GM12872 (cell line): ENCODE measurements at regions not wholly inside any gene's neighbourhood (a gene's known extent, or its start where the extent isn't known, plus 50 kb on each side); places are given as distances from the start of the nearest gene placed in this dataset.

Experiments used
- TF ChIP-seq, protein P1 (sequence below): IDR thresholded peaks from 3 replicates; pipeline ENCODE4 v1.5.1; 2011; ENCODE audit warnings: low read depth, mild to moderate bottlenecking, low read length, moderate library complexity; ENCODE audit not compliant: insufficient read depth

DNA sequence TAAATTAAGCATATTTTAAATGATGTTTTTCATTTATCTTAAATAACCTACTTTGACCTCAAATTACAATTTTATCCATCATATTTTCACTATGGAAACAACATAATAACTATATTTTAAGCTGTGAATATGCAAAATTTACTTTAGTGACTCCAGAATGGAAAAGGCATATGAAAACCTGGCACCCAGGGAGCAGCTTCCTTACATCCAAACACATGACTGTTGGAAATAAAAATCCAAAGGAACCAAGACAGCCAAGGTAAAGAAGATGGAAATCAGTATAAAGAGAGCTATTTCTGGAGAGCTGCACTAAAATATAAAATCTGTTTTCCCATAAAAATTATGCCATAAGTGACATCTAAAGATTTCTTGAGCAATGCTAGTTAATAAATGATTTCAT lies 140.3 kb upstream of the FTMT start:
- TF ChIP-seq, protein P1, sequence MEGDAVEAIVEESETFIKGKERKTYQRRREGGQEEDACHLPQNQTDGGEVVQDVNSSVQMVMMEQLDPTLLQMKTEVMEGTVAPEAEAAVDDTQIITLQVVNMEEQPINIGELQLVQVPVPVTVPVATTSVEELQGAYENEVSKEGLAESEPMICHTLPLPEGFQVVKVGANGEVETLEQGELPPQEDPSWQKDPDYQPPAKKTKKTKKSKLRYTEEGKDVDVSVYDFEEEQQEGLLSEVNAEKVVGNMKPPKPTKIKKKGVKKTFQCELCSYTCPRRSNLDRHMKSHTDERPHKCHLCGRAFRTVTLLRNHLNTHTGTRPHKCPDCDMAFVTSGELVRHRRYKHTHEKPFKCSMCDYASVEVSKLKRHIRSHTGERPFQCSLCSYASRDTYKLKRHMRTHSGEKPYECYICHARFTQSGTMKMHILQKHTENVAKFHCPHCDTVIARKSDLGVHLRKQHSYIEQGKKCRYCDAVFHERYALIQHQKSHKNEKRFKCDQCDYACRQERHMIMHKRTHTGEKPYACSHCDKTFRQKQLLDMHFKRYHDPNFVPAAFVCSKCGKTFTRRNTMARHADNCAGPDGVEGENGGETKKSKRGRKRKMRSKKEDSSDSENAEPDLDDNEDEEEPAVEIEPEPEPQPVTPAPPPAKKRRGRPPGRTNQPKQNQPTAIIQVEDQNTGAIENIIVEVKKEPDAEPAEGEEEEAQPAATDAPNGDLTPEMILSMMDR: no peak

- TF ChIP-seq, protein P1: no peak
Observed at GRCh38 chr5:121719255-121719654, 132.4 kb upstream of the FTMT start.

DNA sequence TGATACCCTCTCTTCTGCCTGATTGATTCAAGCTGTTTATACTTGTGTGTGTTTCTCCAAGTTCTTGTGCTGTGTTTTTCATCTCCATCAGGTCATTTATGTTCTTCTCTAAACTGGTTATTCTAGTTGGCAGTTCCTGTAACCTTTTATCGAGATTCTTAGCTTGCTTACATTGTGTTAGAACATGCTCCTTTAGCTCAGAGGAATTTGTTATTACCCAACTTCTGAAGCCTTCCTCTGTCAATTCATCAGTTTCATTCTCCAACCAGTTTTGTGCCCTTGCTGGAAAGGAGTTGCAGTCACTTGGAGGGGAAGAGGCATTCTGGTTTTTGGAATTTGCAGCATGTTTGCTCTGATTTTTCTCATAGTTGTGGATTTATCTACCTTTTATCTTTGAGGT lies 126.2 kb upstream of the FTMT start:
- TF ChIP-seq, protein P1: no peak

DNA sequence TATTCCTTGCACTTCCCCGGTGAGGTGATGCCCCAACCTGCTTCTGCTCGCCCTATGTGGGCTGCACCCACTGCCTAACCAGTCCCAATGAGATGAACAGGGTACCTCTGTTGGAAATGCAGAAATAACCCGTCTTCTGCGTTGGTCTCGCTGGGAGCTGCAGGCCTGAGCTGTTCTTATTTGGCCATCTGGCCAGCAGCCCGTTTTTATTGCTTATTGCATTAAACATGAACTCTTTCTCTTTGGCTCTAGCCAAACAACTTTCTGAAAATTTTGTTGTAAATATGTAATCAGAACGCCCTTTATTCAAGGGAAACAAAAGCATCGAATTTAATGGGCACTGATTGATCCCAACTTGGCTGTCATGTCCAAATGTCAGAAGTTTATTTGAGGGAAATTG lies 124.7 kb upstream of the FTMT start:
- TF ChIP-seq, protein P1: no peak

DNA sequence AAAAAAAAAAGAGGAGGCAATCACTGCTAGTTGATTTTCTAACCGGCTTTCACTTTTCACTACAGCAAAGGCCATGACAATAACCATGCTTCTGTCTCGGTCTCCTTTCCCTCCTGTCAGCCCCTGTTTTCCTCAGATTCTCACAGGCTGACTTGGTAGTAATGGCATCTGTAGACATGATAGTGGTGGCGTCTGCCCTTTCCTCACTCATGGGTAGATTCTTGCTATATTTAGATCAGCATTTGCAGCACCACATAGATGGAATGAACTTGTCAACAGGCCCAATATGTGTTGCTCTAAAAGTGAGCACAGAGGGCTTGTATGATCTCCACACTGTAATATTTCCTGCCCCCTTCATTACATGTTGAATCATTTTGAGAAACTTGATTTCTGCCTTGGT lies 120.3 kb upstream of the FTMT start:
- TF ChIP-seq, protein P1: no peak

GRCh38 chr5:121735618-121736017 lies 116.1 kb upstream of the FTMT start:
- TF ChIP-seq, protein P1: no peak

GRCh38 chr5:121737120-121737519 lies 114.6 kb upstream of the FTMT start:
- TF ChIP-seq, protein P1: no peak

DNA sequence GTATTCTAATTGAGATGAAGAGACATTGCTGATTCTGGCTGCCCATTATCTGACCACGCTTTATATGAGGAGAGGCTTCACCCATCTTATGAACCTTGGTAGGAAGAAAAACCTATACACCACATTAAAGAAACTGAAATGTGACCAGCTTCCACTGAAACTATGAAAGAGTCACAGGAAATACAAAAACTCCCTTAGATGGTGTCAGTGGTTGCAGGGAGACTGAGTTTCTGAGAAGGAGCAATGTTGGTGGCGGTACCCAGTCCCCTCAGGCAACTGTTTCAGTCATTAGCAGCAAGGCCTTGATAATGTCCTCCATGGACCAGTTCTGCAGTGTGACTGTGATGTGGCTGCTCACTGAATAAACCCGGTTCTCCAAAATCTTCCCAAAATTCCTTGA lies 110.5 kb upstream of the FTMT start:
- TF ChIP-seq, protein P1: no peak
